Parathyroid adenoma (tissue), 2 donors: ENCODE measurements at regions not wholly inside any gene's neighbourhood (a gene's known extent, or its start where the extent isn't known, plus 50 kb on each side); places are given as distances from the start of the nearest gene placed in this dataset.
"Not testable (repeated sequence)": the region's sequence is repeated elsewhere in the genome, so short reads cannot be mapped to it uniquely, and the experiment has no call there.

ENCODE experiments used
- H2AFZ ChIP-seq: fragments of 300-600 bp; sonication (generic); one replicate; pipeline ENCODE4 v1.7.0; 2017; ENCODE audit warnings: antibody characterized with exemption, mild to moderate bottlenecking
- H3K27ac ChIP-seq: fragments of 300-600 bp; sonication (generic); one replicate; pipeline ENCODE4 v1.7.0; 2017
- H3K27me3 ChIP-seq: fragments of 300-600 bp; sonication (generic); one replicate; pipeline ENCODE4 v1.7.0; 2017; ENCODE audit warnings: low read length; ENCODE audit not compliant: control insufficient read depth, insufficient read depth
- H3K36me3 ChIP-seq: fragments of 300-600 bp; sonication (generic); one replicate; pipeline ENCODE4 v1.7.0; 2017; ENCODE audit warnings: low read length; ENCODE audit not compliant: control insufficient read depth, insufficient read depth
- H3K4me1 ChIP-seq: fragments of 300-600 bp; sonication (generic); one replicate; pipeline ENCODE4 v1.7.0; 2017; ENCODE audit warnings: control low read depth
- H3K4me2 ChIP-seq: fragments of 300-600 bp; sonication (generic); one replicate; pipeline ENCODE4 v1.7.0; 2017; ENCODE audit warnings: low read length
- H3K4me3 ChIP-seq: fragments of 300-600 bp; sonication (generic); one replicate; pipeline ENCODE4 v1.7.0; 2017; ENCODE audit warnings: low read depth, low read length
- H3K79me2 ChIP-seq: fragments of 300-600 bp; sonication (generic); one replicate; pipeline ENCODE4 v1.7.0; 2017; ENCODE audit warnings: control low read depth
- H3K9ac ChIP-seq: fragments of 300-600 bp; sonication (generic); one replicate; pipeline ENCODE4 v1.7.0; 2017; ENCODE audit warnings: mild to moderate bottlenecking
- H3K9me3 ChIP-seq: fragments of 300-600 bp; sonication (generic); one replicate; pipeline ENCODE4 v1.7.0; 2017; ENCODE audit warnings: low read length; ENCODE audit not compliant: control insufficient read depth
- TF ChIP-seq, protein P1 (sequence below): fragments of 300-600 bp; sonication (generic); IDR thresholded peaks from one replicate; pipeline ENCODE4 v1.7.0; 2017; ENCODE audit warnings: antibody characterized with exemption, mild to moderate bottlenecking
- donor health status: primary hyperparathyroidism.

DNA sequence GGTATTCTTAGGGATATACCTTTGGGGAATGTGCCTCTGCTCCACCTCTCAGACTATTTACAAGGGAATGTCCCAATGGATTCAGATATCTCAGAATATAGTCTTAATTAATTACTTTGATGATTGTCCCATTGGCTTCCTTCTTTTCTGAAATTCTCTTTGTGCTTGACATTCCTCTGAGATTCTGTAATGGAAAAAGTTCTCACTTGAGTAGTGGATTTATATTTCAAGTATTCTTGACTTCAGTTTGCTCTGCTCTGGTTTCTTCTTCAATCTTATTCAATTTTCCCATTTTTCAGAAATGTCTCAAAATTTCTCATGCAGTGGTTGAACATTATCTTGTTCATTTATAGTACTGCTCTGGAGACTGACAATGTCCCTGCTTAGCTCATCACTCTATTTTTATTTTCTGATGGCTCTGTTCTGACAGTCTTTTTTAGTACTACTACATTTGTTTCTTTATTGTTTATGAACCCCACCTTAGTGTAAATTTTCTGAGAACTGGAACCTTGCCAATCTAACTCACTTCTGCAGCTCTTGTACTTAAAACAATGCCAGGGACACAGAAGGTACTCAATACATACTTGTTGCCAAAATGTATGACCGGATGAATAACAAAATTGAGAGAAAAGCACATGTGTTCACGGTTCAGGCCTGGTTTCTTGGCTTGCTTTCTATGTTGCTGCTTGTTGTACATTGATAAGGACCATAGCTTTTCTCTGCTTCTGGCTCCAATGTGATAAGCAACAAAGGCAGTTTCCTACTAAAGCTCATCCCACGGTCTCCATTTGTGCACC lies 471.7 kb downstream of the GASK1B start:
- Histone ChIP-seq H2AFZ (no peak overlapping the region), H3K27ac (no peak overlapping the region), H3K4me1 (no peaks in the 10 kb centered on the region), H3K9me3 (no peaks in the 10 kb centered on the region), H3K79me2 (no peaks in the 10 kb centered on the region), H3K27me3 (no peaks in the 10 kb centered on the region), H3K36me3 (no peaks in the 10 kb centered on the region), H3K4me2 (no peak overlapping the region), H3K9ac (no peak overlapping the region), H3K4me3 (no peak overlapping the region)
- TF ChIP-seq, protein P1, sequence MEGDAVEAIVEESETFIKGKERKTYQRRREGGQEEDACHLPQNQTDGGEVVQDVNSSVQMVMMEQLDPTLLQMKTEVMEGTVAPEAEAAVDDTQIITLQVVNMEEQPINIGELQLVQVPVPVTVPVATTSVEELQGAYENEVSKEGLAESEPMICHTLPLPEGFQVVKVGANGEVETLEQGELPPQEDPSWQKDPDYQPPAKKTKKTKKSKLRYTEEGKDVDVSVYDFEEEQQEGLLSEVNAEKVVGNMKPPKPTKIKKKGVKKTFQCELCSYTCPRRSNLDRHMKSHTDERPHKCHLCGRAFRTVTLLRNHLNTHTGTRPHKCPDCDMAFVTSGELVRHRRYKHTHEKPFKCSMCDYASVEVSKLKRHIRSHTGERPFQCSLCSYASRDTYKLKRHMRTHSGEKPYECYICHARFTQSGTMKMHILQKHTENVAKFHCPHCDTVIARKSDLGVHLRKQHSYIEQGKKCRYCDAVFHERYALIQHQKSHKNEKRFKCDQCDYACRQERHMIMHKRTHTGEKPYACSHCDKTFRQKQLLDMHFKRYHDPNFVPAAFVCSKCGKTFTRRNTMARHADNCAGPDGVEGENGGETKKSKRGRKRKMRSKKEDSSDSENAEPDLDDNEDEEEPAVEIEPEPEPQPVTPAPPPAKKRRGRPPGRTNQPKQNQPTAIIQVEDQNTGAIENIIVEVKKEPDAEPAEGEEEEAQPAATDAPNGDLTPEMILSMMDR = no peak

DNA sequence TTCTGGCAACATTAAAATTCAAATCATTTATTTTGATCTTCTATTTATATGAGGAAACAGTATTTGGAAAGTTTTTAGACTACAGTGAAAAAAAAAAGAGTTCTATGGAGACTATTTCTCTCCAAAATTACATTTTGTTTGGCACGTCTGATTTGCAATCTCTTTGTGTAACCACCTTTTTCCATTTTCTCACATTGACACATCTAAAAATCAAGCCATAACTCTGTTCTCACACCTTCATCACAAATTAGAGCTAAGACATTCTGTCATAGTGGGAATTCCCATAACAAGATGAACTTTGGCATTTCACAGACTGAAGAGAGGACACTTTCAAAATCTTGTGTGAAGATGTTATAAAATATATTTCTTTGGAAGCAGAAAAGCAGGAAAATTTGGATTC lies 468.9 kb downstream of the GRIA2 start:
- Histone ChIP-seq H3K27me3 (no peaks in the 10 kb centered on the region), H3K9me3 (no peaks in the 10 kb centered on the region), H3K4me3 (no peak overlapping the region), H3K4me1 (no peaks in the 10 kb centered on the region), H3K4me2 (no peak overlapping the region), H2AFZ (no peak overlapping the region), H3K27ac (no peak overlapping the region), H3K9ac (no peak overlapping the region), H3K79me2 (no peaks in the 10 kb centered on the region), H3K36me3 (no peaks in the 10 kb centered on the region)
- TF ChIP-seq, protein P1 = no peak

DNA sequence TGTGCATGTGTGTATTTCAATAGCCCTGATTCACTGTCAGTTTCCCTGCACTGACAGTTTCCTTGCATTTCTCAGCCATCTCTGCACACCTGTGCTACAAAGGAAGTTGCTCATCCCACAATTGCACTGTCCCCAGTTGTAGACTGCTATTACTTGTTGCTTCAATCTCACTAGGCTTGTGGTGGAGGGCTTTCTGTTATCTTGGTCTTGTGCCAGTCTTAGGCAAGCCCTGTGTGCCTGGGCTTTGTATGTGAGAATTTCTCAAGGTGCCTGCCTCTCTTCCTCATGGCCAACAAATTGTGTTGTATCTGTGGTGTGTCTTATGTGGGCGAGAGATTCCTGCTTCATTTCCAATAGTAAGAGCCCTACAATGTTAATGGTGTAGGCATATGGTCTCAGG lies 467.4 kb downstream of the GRIA2 start:
- Histone ChIP-seq H3K36me3 (no peaks in the 10 kb centered on the region), H3K9me3 (no peaks in the 10 kb centered on the region), H3K4me3 (no peak overlapping the region), H2AFZ (no peak overlapping the region), H3K9ac (no peak overlapping the region), H3K27me3 (no peaks in the 10 kb centered on the region), H3K27ac (no peak overlapping the region), H3K4me1 (no peaks in the 10 kb centered on the region), H3K79me2 (no peaks in the 10 kb centered on the region), H3K4me2 (no peak overlapping the region)
- TF ChIP-seq, protein P1 = no peak

- H3K4me2 ChIP-seq, H3K4me3 ChIP-seq, H3K27ac ChIP-seq, H3K36me3 ChIP-seq, H3K9ac ChIP-seq, H3K27me3 ChIP-seq, H3K79me2 ChIP-seq, H3K9me3 ChIP-seq, H2AFZ ChIP-seq, H3K4me1 ChIP-seq: not testable (repeated sequence)
Measured at GRCh38 chr4:157679326-157679725, 458.8 kb downstream of the GRIA2 start.

DNA sequence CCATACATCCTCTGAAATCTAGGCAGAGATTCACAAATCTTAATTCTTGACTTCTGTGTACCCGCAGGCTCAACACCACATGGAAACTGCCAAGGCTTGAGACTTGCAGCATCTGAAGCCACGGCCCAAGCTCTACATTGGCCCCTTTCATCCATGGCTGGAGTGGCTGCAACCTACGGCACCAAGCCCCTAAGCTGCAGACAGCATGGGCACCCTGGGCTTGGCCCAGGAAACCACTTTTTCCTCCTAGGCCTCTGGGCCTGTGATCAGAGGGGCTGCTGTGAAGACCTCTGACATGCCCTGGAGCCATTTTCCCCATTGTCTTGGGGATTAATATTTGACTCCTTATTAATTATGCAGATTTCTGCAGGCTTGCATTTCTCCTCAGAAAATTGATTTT lies 457.9 kb downstream of the GRIA2 start:
- no peak overlapping the region for H3K4me3 ChIP-seq
- no peak overlapping the region for H3K4me2 ChIP-seq
- no peak overlapping the region for H3K27ac ChIP-seq
- no peak overlapping the region for H2AFZ ChIP-seq
- H3K9me3 ChIP-seq = no peaks in the 10 kb centered on the region
- no peaks in the 10 kb centered on the region for H3K36me3 ChIP-seq
- H3K79me2 ChIP-seq = no peaks in the 10 kb centered on the region
- TF ChIP-seq, protein P1 = no peak
- H3K4me1 ChIP-seq = no peaks in the 10 kb centered on the region
- H3K27me3 ChIP-seq = no peaks in the 10 kb centered on the region
- no peak overlapping the region for H3K9ac ChIP-seq
